ENCODE measurements at regions not wholly inside any gene's neighbourhood (a gene's known extent, or its start where the extent isn't known, plus 50 kb on each side); places are given as distances from the start of the nearest gene placed in this dataset.

GRCh38 chr1:170313306-170313705 is 167.5 kb downstream of the NTMT2 start:
- WGBS (ENCODE audit: insufficient coverage) = 100% methylated on average over 1 of the region's 3 CpGs
- Mint-ChIP-seq H3K27ac (no peak overlapping the region), H3K9me3 (ENCODE audit: insufficient read depth) (no peaks in the 10 kb centered on the region), H3K4me1 (no peaks in the 10 kb centered on the region), H3K27me3 (peaks cover 4% of the 10 kb centered on the region), H3K4me3 (no peak overlapping the region)
- ChIA-PET POLR2A (no interaction called here), CTCF (no interaction called here)
- Histone ChIP-seq H3K4me2 (replicated peaks; ENCODE audit: low read depth, low read length, poor library complexity, severe bottlenecking) (no peak overlapping the region), H3K4me1 (ENCODE audit: control insufficient read depth in 2 of 2, insufficient read depth in 2 of 2, low read length in 2 of 2) (no peaks in the 10 kb centered on the region), H3K4me3 (ENCODE audit: control extremely low read depth in 1 of 5, extremely low read depth in 1 of 5, insufficient read depth in 1 of 5, low read depth in 2 of 5, low read length in 4 of 5) (no peak overlapping the region), H2AFZ (ENCODE audit: insufficient read depth, low read depth, low read length, poor library complexity, severe bottlenecking) (no peak overlapping the region), H3K9ac (ENCODE audit: low read length) (no peak overlapping the region), H3K36me3 (replicated peaks in 1 of 2; ENCODE audit: control extremely low read depth in 1 of 2, control insufficient read depth in 1 of 2, extremely low read depth in 1 of 2, insufficient read depth in 2 of 2, low read length in 1 of 2) (no peaks in the 10 kb centered on the region), H3K27ac (ENCODE audit: low read length in 2 of 2) (no peak overlapping the region), H4K20me1 (ENCODE audit: control insufficient read depth, insufficient read depth, low read length, poor library complexity, severe bottlenecking) (no peaks in the 10 kb centered on the region), H3K79me2 (ENCODE audit: control insufficient read depth, insufficient read depth, low read length) (no peaks in the 10 kb centered on the region), H3K9me3 (ENCODE audit: control extremely low read depth in 1 of 3, control insufficient read depth in 2 of 3, insufficient read depth in 1 of 3, low read length in 2 of 3) (no peaks in the 10 kb centered on the region), H3K27me3 (replicated peaks in 1 of 4; ENCODE audit: control extremely low read depth in 1 of 4, control insufficient read depth in 3 of 4, insufficient read depth in 4 of 4, low read length in 3 of 4) (no peaks in the 10 kb centered on the region)
- intact Hi-C loops (cut with micrococcal nuclease) = no loop called here
- no peak for ATAC-seq (ENCODE audit: low read depth)
- TF ChIP-seq CTCF (IDR thresholded peaks at IDR 0.05) = no peak
- no peak for TF ChIP-seq EZH2 (IDR thresholded peaks at IDR 0.05; ENCODE audit: borderline replicate concordance, insufficient read depth, low read depth, low read length, poor library complexity, severe bottlenecking)
- no peak for DNase-seq

- Mint-ChIP-seq H3K9me3 (ENCODE audit: insufficient read depth) (no peaks in the 10 kb centered on the region), H3K27ac (no peak overlapping the region), H3K4me3 (no peak overlapping the region), H3K27me3 (peaks cover 4% of the 10 kb centered on the region), H3K4me1 (no peaks in the 10 kb centered on the region)
- WGBS (ENCODE audit: insufficient coverage) = 86% methylated on average over 5 of the region's 5 CpGs
- Histone ChIP-seq H3K27ac (ENCODE audit: low read length in 2 of 2) (no peak overlapping the region), H3K36me3 (replicated peaks in 1 of 2; ENCODE audit: control extremely low read depth in 1 of 2, control insufficient read depth in 1 of 2, extremely low read depth in 1 of 2, insufficient read depth in 2 of 2, low read length in 1 of 2) (no peaks in the 10 kb centered on the region), H3K4me1 (ENCODE audit: control insufficient read depth in 2 of 2, insufficient read depth in 2 of 2, low read length in 2 of 2) (no peaks in the 10 kb centered on the region), H3K4me3 (ENCODE audit: control extremely low read depth in 1 of 5, extremely low read depth in 1 of 5, insufficient read depth in 1 of 5, low read depth in 2 of 5, low read length in 4 of 5) (no peak overlapping the region), H3K9me3 (ENCODE audit: control extremely low read depth in 1 of 3, control insufficient read depth in 2 of 3, insufficient read depth in 1 of 3, low read length in 2 of 3) (no peaks in the 10 kb centered on the region), H2AFZ (ENCODE audit: insufficient read depth, low read depth, low read length, poor library complexity, severe bottlenecking) (no peak overlapping the region), H4K20me1 (ENCODE audit: control insufficient read depth, insufficient read depth, low read length, poor library complexity, severe bottlenecking) (no peaks in the 10 kb centered on the region), H3K9ac (ENCODE audit: low read length) (no peak overlapping the region), H3K79me2 (ENCODE audit: control insufficient read depth, insufficient read depth, low read length) (no peaks in the 10 kb centered on the region), H3K27me3 (replicated peaks in 1 of 4; ENCODE audit: control extremely low read depth in 1 of 4, control insufficient read depth in 3 of 4, insufficient read depth in 4 of 4, low read length in 3 of 4) (no peaks in the 10 kb centered on the region), H3K4me2 (replicated peaks; ENCODE audit: low read depth, low read length, poor library complexity, severe bottlenecking) (no peak overlapping the region)
- TF ChIP-seq CTCF (IDR thresholded peaks at IDR 0.05) (no peak), EZH2 (IDR thresholded peaks at IDR 0.05; ENCODE audit: borderline replicate concordance, insufficient read depth, low read depth, low read length, poor library complexity, severe bottlenecking) (no peak)
- POLR2A ChIA-PET = no interaction called here
- CTCF ChIA-PET = no interaction called here
- intact Hi-C loops (cut with micrococcal nuclease) = no loop called here
- DNase-seq (no peak), ATAC-seq (ENCODE audit: low read depth) (no peak)
Observed at GRCh38 chr1:170316270-170316669, 170.5 kb downstream of the NTMT2 start.

Data from B cell (primary cell).